Lower leg skin (tissue), 3 donors: ENCODE measurements at regions not wholly inside any gene's neighbourhood (a gene's known extent, or its start where the extent isn't known, plus 50 kb on each side); places are given as distances from the start of the nearest gene placed in this dataset.

ENCODE experiments used
- CTCF ChIP-seq, 3 donors: fragments of 450-650 bp; IDR thresholded peaks; one replicate each; pipeline ENCODE4 v1.5.1; 2016; ENCODE audit warnings: antibody characterized with exemption in 3 of 3, mild to moderate bottlenecking in 3 of 3, moderate library complexity in 2 of 3
- POLR2A ChIP-seq, 2 donors: fragments of 450-650 bp; IDR thresholded peaks; one replicate each; pipeline ENCODE4 v1.6.1; 2016 to 2017; ENCODE audit warnings: antibody characterized with exemption in 2 of 2, mild to moderate bottlenecking in 1 of 2, moderate library complexity in 1 of 2

- no peak for TF ChIP-seq CTCF (IDR thresholded peaks at IDR 0.05)
- TF ChIP-seq POLR2A (IDR thresholded peaks at IDR 0.05): no peak
Measured at GRCh38 chr19:30708416-30709178, 336.4 kb downstream of the ZNF536 start.
